ENCODE measurements at regions not wholly inside any gene's neighbourhood (a gene's known extent, or its start where the extent isn't known, plus 50 kb on each side); places are given as distances from the start of the nearest gene placed in this dataset.

- no peak for TF ChIP-seq YY1 (IDR thresholded peaks at IDR 0.05; ENCODE audit: insufficient read depth, insufficient read length)
- no peak for TF ChIP-seq ZNF274 (IDR thresholded peaks at IDR 0.05; ENCODE audit: low read depth, low read length)
Observed at GRCh38 chr18:71189581-71189980, 900.7 kb downstream of the SOCS6 start.
